Spleen (tissue), 11 donors: ENCODE measurements at regions not wholly inside any gene's neighbourhood (a gene's known extent, or its start where the extent isn't known, plus 50 kb on each side); places are given as distances from the start of the nearest gene placed in this dataset.

ENCODE experiments used
- DNase-seq: peaks from one replicate; pipeline ENCODE4 v3.0.0-alpha.2; 2020
- H3K27ac ChIP-seq, 8 donors: fragments of 200-600 bp; sonication (generic) in 7 of 8; 1 replicate in 4 of 8; 2 replicates in 4 of 8; pipeline versions ENCODE4 v1.5.0 to v1.8.0; 2016 to 2021; ENCODE audit warnings: inconsistent platforms in 4 of 8, mild to moderate bottlenecking in 4 of 8, moderate library complexity in 1 of 8
- H3K27me3 ChIP-seq, 7 donors: fragments of 200-600 bp; sonication (generic) in 6 of 7; replicated peaks in 1 of 7; 1 replicate in 4 of 7; 2 replicates in 3 of 7; pipeline versions ENCODE4 v1.5.0 to v1.8.0; 2016 to 2021; ENCODE audit warnings: inconsistent platforms in 3 of 7, mild to moderate bottlenecking in 1 of 7
- H3K36me3 ChIP-seq, 6 donors: fragments of 200-600 bp; sonication (generic) in 5 of 6; 1 replicate in 4 of 6; 2 replicates in 2 of 6; pipeline versions ENCODE4 v1.5.0 to v1.8.0; 2016 to 2021; ENCODE audit warnings: inconsistent platforms in 2 of 6
- H3K4me1 ChIP-seq, 6 donors: fragments of 200-600 bp; sonication (generic) in 5 of 6; 1 replicate in 3 of 6; 2 replicates in 3 of 6; pipeline versions ENCODE4 v1.5.0 to v1.8.0; 2016 to 2021; ENCODE audit warnings: inconsistent platforms in 3 of 6
- H3K4me3 ChIP-seq, 8 donors: fragments of 200-600 bp; sonication (generic) in 7 of 8; 1 replicate in 4 of 8; 2 replicates in 4 of 8; pipeline versions ENCODE4 v1.5.0 to v1.8.0; 2016 to 2021; ENCODE audit warnings: inconsistent platforms in 4 of 8, mild to moderate bottlenecking in 4 of 8, moderate library complexity in 2 of 8
- H3K9me3 ChIP-seq, 8 donors: fragments of 200-600 bp; sonication (generic) in 7 of 8; 1 replicate in 4 of 8; 2 replicates in 4 of 8; pipeline versions ENCODE4 v1.5.0 to v1.8.0; 2016 to 2021; ENCODE audit warnings: inconsistent platforms in 4 of 8
- POLR2A ChIP-seq, 3 donors: fragments of 450-650 bp; IDR thresholded peaks; one replicate each; pipeline ENCODE4 v1.5.1; 2017; ENCODE audit warnings: antibody characterized with exemption in 3 of 3, mild to moderate bottlenecking in 1 of 3
- POLR2AphosphoS5 ChIP-seq, 3 donors: sonication (generic); formaldehyde crosslinking; IDR thresholded peaks; one replicate each; pipeline ENCODE4 v1.5.1; 2017; ENCODE audit warnings: antibody characterized with exemption in 3 of 3
- WGBS, 5 donors: extraction: QIAGEN DNeasy Blood & Tissue Kit in 3 of 5; methylation state at CpG; one replicate each; pipeline versions ENCODE4 v1.1.5 to v1.1.7; 2013 to 2018; 5-methylcytosine and 5-hydroxymethylcytosine counted together
- intact Hi-C: fragments of 100-400 bp; cut with DNase I; formaldehyde crosslinking; loops from one replicate; pipeline ENCODE4 v1.15.0; 2023; ENCODE audit warnings: low total_unique reads
- TF ChIP-seq, protein P1 (sequence below), 11 experiments: fragments of 200-600 bp in 7 of 11; fragments of 450-650 bp in 4 of 11; sonication (generic) in 4 of 11; IDR thresholded peaks in 8 of 11; conservative IDR thresholded peaks in 3 of 11; 1 replicate in 7 of 11; 2 replicates in 4 of 11; pipeline versions ENCODE4 v1.4.0 to v1.8.0; 2016 to 2021; ENCODE audit warnings: antibody characterized with exemption in 11 of 11, inconsistent platforms in 4 of 11, mild to moderate bottlenecking in 1 of 11
- donor health status: healthy with polysubstance abuse.
- donor health status: DM: no; HTN: no; CAD: no; lungs with moderate emphysema.
- donor health status: DM: no; HTN: no; CAD: no.
- donor health status: Bipolar disorder and iron deficiency.
- donor health status: healthy.
- donor health status: DM: no; HTN: no; CAD: no.
- donor health status: DM: yes; HTN: yes; CAD: no.

DNA sequence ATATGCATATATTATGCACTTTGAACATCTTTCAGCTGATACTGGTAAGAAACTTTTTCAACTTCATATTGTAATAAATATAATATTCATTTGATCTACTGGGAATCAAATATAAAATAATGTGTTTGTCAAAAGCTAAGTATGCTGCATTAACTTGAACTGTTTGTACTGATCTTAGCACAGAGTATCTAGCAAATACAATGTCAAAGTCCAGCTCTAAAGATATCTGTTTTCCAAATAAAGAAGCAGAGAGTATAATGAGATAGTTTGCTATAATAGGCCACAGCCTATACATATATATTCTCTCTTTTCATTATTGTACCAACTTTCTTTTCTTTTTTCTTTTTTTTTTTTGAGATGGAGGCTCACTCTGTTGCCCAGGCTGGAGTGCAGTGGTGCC lies 417.0 kb downstream of the TMEM161B start:
- intact Hi-C loops = no loop called here
- Histone ChIP-seq H3K4me1 (no peaks in the 10 kb centered on the region), H3K36me3 (no peaks in the 10 kb centered on the region), H3K4me3 (no peak overlapping the region), H3K27ac (no peak overlapping the region), H3K27me3 (no peaks in the 10 kb centered on the region), H3K9me3 (peaks cover 0 to 4% (median 0%) of the 10 kb centered on the region in 8 donors)
- TF ChIP-seq, protein P1, sequence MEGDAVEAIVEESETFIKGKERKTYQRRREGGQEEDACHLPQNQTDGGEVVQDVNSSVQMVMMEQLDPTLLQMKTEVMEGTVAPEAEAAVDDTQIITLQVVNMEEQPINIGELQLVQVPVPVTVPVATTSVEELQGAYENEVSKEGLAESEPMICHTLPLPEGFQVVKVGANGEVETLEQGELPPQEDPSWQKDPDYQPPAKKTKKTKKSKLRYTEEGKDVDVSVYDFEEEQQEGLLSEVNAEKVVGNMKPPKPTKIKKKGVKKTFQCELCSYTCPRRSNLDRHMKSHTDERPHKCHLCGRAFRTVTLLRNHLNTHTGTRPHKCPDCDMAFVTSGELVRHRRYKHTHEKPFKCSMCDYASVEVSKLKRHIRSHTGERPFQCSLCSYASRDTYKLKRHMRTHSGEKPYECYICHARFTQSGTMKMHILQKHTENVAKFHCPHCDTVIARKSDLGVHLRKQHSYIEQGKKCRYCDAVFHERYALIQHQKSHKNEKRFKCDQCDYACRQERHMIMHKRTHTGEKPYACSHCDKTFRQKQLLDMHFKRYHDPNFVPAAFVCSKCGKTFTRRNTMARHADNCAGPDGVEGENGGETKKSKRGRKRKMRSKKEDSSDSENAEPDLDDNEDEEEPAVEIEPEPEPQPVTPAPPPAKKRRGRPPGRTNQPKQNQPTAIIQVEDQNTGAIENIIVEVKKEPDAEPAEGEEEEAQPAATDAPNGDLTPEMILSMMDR (IDR thresholded peaks at IDR 0.05 in 8 of 11, conservative IDR thresholded peaks at IDR 0.05 in 3 of 11) = no peak
- no peak for TF ChIP-seq POLR2AphosphoS5 (IDR thresholded peaks at IDR 0.05)
- TF ChIP-seq POLR2A (IDR thresholded peaks at IDR 0.05) = no peak
- DNase-seq = no peak

DNA sequence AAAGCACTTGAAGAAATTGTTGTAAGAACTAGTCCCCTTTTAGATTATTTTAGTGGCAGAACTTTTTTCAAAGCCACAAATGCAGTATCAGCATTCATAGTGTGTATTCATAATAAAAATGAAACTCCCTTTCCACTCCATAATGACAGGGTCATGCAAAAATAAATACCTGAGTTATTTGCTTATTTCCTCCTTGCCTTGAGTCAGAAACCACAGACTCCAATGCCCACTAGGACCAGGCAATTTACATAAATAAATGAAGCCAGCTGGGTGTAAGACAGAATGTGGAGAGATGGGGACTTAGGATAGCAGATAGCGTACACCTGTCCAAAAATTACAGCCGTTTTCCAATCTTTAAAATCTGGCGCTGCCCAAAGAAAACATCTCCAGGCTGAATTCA lies 417.8 kb downstream of the TMEM161B start:
- Histone ChIP-seq H3K4me1 (no peaks in the 10 kb centered on the region), H3K36me3 (no peaks in the 10 kb centered on the region), H3K27ac (no peak overlapping the region), H3K9me3 (no peaks in the 10 kb centered on the region), H3K4me3 (no peak overlapping the region), H3K27me3 (no peaks in the 10 kb centered on the region)
- WGBS, 5 donors = 85 to 91% (median 88%) methylated on average over 3 of the region's 3 CpGs
- TF ChIP-seq, protein P1 (IDR thresholded peaks at IDR 0.05 in 8 of 11, conservative IDR thresholded peaks at IDR 0.05 in 3 of 11) = no peak
- TF ChIP-seq POLR2AphosphoS5 (IDR thresholded peaks at IDR 0.05) (no peak), POLR2A (IDR thresholded peaks at IDR 0.05) (no peak)
- intact Hi-C loops = no loop called here
- DNase-seq = no peak

DNA sequence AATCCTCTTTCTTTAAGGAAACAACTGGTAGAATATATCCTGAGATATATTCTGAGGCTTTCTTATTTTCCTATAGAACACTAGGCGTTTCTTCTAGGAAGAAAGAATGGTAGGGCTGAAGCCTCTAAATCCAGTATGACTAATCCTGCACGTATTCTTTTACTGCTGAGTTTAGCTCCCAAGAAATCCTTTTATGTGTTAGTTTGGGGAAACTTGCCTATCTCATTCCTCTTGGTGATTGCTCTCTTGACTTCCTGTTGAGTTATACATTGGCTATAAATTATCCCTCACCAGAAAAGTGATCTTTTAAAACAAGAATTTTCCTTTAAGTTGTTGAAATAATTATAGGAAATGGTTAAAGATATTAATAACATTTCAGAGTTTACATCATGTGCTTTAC lies 422.9 kb downstream of the TMEM161B start:
- no peak for DNase-seq
- no peak overlapping the region for H3K27ac ChIP-seq
- peaks cover 0 to 10% (median 5%) of the 10 kb centered on the region in 8 donors for H3K9me3 ChIP-seq
- WGBS, 5 donors = 33 to 51% (median 43%) methylated on average over 2 of the region's 2 CpGs
- no peak overlapping the region for H3K4me3 ChIP-seq
- no peaks in the 10 kb centered on the region for H3K4me1 ChIP-seq
- no peaks in the 10 kb centered on the region for H3K36me3 ChIP-seq
- TF ChIP-seq POLR2A (IDR thresholded peaks at IDR 0.05) = no peak
- TF ChIP-seq, protein P1 (IDR thresholded peaks at IDR 0.05 in 8 of 11, conservative IDR thresholded peaks at IDR 0.05 in 3 of 11) = no peak
- TF ChIP-seq POLR2AphosphoS5 (IDR thresholded peaks at IDR 0.05) = no peak
- H3K27me3 ChIP-seq = no peaks in the 10 kb centered on the region
- intact Hi-C loops = no loop called here

DNA sequence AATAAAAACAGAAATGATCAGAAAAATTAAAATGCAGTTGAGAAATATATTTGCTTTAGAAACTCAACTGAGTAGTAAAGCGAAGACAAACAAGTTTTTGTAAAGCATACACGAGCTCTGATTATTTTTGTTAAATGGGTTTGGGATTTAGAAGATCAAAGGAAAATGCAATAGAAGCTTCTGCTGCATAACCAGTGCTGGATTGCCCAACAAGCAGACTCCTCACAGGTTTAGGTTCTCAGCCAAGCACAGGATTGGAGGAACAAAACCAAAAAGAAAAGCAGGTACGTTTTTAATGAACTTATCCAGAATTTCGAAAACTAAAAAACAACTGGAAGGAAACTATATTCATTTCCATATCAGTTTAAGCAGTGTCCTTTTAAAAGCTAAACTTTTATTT lies 423.8 kb downstream of the TMEM161B start:
- Histone ChIP-seq H3K4me1 (no peaks in the 10 kb centered on the region), H3K4me3 (no peak overlapping the region), H3K36me3 (no peaks in the 10 kb centered on the region), H3K9me3 (peaks cover 0 to 19% (median 12%) of the 10 kb centered on the region in 8 donors), H3K27ac (no peak overlapping the region), H3K27me3 (no peaks in the 10 kb centered on the region)
- 76 to 90% (median 78%) methylated on average over 4 of the region's 4 CpGs for WGBS, 5 donors
- intact Hi-C loops = no loop called here
- TF ChIP-seq POLR2A (IDR thresholded peaks at IDR 0.05) = no peak
- TF ChIP-seq, protein P1 (IDR thresholded peaks at IDR 0.05 in 8 of 11, conservative IDR thresholded peaks at IDR 0.05 in 3 of 11) = no peak
- TF ChIP-seq POLR2AphosphoS5 (IDR thresholded peaks at IDR 0.05) = no peak
- DNase-seq = no peak
